AG04449 (cell line): ENCODE measurements at regions not wholly inside any gene's neighbourhood (a gene's known extent, or its start where the extent isn't known, plus 50 kb on each side); places are given as distances from the start of the nearest gene placed in this dataset.

Experiments
- CTCF ChIA-PET: fragments of 350-600 bp; formaldehyde crosslinking; extraction: SDS; loops from one replicate; lab custom pipeline; 2021; ENCODE audit warnings: antibody characterized with exemption; lab: Yijun Ruan, JAX
- POLR2A ChIA-PET: fragments of 400-600, 350-600 bp; formaldehyde crosslinking; extraction: SDS; loops from one replicate; lab custom pipeline; 2020; ENCODE audit warnings: antibody characterized with exemption, inconsistent platforms; lab: Yijun Ruan, JAX
- DNase-seq: peaks from one replicate; pipeline ENCODE4 v3.0.0-alpha.2; 2010; ENCODE audit warnings: low read depth, low spot score
- H3K4me3 ChIP-seq: 2 replicates; pipeline ENCODE4 v1.5.1; 2011; ENCODE audit warnings: low read depth, mild to moderate bottlenecking, control low read depth, low read length
- CTCF ChIP-seq: IDR thresholded peaks from one replicate; pipeline ENCODE4 v1.5.1; 2011; ENCODE audit warnings: mild to moderate bottlenecking, moderate library complexity, low read length, control low read depth, inconsistent platforms; ENCODE audit not compliant: insufficient read depth; ENCODE audit errors: missing control alignments

DNA sequence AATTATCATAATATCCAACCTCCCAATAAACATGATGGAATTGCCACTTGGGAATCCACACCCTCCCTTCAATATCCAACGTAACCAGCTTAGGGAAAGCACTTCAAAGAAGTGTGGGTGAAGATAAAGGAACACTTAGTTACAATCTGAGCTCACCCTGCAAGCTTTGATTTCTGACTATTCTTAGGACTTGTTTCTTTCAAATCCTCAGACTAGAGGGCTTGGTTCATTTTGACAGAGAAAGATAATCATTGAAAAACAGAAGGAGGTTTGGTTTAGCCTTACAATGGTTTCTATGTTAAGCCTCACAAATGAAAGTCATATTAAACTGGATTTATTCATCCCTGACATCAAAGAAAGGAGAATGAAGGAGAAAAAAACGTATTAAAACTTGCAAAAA lies 57.9 kb upstream of the SYT13 start:
- no peak for DNase-seq
- TF ChIP-seq CTCF, result no peak
- CTCF ChIA-PET, result interaction anchor here (1.9 to 2.4 kb wide), 2 partner anchors 28 to 428 kb away, joined by 4 to 19 read pairs; no protein-coding TSS in a partner anchor

DNA sequence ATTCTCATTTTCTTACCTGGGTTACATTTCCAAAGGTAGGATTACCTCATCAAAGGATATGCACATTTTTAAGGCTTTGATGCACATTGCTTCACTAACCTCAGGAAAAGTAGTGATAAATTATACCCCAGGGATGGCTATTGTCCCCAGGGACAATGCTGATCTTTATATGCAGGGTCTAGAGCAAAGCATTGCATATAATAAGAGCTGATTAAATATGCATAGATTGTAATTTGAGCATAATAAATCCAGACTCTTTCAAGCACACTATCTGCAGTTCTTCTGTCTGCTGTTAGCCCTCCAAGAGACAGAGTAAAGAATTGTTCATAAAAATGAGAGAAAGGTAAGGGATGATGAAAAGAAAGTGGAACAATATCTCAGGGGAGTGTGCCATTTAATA lies 57.3 kb upstream of the SYT13 start:
- TF ChIP-seq CTCF, result no peak
- ChIA-PET POLR2A (no interaction called here), CTCF (interaction anchor here (1.9 to 2.4 kb wide), 2 partner anchors 28 to 428 kb away, joined by 4 to 19 read pairs; no protein-coding TSS in a partner anchor)
- no peak overlapping the region for H3K4me3 ChIP-seq
- DNase-seq, result no peak

More for the DNA sequence above, 57.9 kb upstream of the SYT13 start:
- no peak overlapping the region for H3K4me3 ChIP-seq
- POLR2A ChIA-PET, result no interaction called here

GRCh38 chr11:45341372-45341771 lies 55.2 kb upstream of the SYT13 start:
- H3K4me3 ChIP-seq, result no peak overlapping the region
- no peak for DNase-seq
- ChIA-PET POLR2A (no interaction called here), CTCF (interaction anchor here (1.1 to 5.2 kb wide), 8 partner anchors 8 to 431 kb away, joined by 3 to 95 read pairs (median 6); no protein-coding TSS in a partner anchor)
- TF ChIP-seq CTCF, result no peak

DNA sequence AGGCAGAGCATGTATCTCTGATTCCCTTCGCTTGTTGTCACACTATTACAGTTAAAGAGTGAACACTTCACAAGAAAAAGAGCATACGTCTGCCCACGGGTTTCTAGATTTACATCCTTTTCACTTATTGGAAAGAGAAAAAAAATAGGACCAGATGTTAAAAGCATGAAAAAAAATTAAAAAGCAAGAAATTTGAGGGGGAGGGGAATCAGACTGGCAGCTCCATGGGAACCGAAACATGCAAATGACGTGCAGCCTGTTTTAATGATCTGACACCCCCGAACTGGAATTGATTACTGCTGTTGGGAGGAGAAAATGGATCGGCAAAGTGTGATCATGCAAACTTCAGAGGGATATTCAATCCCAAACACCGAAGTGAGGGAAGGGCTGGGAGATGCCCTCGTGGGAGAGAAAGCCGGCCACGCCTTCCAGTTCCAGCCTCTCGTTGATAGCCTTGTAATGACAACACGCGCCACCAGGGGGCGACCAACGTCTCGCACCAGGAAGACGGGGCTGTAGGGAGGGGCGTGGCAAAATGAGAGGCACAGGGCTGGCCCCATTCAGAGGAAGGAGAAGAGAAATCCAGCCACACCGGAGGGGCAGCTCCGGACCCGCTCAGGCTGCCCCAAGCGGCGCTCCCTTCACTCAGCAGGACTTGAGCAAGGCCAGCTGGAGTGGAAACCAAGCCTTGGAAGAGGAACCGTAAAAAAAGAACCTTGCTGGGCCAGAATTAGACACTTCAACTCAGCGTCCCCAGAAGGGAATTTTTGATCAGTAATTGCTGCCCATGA lies 53.8 kb upstream of the SYT13 start:
- peak overlapping the region; percentile 38 for H3K4me3 ChIP-seq
- DNase-seq, result no peak
- ChIA-PET CTCF (interaction anchor here (0.7 to 5.2 kb wide), 26 partner anchors 9 to 437 kb away, joined by 3 to 95 read pairs (median 5); no protein-coding TSS in a partner anchor), POLR2A (no interaction called here)
- peak; percentile 93 for TF ChIP-seq CTCF

DNA sequence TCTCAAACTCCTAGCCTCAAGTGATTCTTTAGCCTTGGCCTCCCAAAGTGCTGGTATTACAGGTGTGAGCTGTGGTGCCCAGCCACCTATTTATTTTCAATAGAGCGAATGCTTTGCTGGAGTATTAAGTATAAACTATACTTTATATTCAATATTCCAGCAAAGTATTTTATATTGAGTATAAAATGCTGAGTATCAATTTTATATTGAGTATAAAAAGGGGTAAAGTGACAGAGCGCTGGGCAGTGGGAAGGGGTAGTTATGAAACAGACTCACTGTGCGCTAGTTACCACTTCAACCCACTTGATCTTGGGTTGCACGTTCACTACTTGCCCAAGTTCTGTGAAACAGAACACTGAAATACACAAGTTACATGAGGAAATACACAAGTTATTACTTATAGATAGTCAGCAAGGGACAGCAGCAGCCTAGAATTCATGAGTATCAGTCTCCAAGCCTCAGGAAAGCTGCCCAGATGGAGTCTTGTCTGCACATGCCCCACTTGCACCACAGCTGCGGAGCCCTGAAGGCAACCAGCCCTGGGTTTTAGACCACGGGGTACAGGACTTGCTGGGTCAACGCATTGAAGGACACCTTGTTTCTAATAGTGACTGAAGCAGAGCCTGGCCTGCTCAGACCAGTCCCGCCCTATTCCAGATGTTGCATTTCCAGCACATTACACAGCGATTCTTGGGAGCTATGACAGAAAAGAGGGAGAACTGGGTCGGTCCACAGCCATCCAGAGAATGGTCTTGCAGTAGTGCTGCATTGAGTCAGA lies 51.6 kb upstream of the SYT13 start:
- H3K4me3 ChIP-seq, result no peak overlapping the region
- TF ChIP-seq CTCF, result no peak
- ChIA-PET CTCF (interaction anchor here (0.8 to 5.2 kb wide), 9 partner anchors 16 to 443 kb away, joined by 3 to 95 read pairs (median 4); no protein-coding TSS in a partner anchor), POLR2A (no interaction called here)
- DNase-seq, result no peak
